GM12872 (cell line): ENCODE measurements at regions not wholly inside any gene's neighbourhood (a gene's known extent, or its start where the extent isn't known, plus 50 kb on each side); places are given as distances from the start of the nearest gene placed in this dataset.

Experiments
- CTCF ChIP-seq: IDR thresholded peaks from 3 replicates; pipeline ENCODE4 v1.5.1; 2011; ENCODE audit warnings: low read depth, mild to moderate bottlenecking, low read length, moderate library complexity; ENCODE audit not compliant: insufficient read depth

- TF ChIP-seq CTCF = no peak
Observed at GRCh38 chr13:87872813-87873212, 201.6 kb downstream of the SLITRK5 start.

- no peak for TF ChIP-seq CTCF
Observed at GRCh38 chr13:87877477-87877876, 206.3 kb downstream of the SLITRK5 start.

- TF ChIP-seq CTCF = no peak
Observed at GRCh38 chr13:87878706-87879105, 207.5 kb downstream of the SLITRK5 start.

GRCh38 chr13:87884884-87885283 is 213.7 kb downstream of the SLITRK5 start:
- TF ChIP-seq CTCF = no peak

GRCh38 chr13:87887459-87888123 is 216.4 kb downstream of the SLITRK5 start:
- no peak for TF ChIP-seq CTCF

GRCh38 chr13:87889254-87889653 is 218.1 kb downstream of the SLITRK5 start:
- no peak for TF ChIP-seq CTCF

- TF ChIP-seq CTCF = no peak
Observed at GRCh38 chr13:87893186-87893585, 222.0 kb downstream of the SLITRK5 start.

- no peak for TF ChIP-seq CTCF
Observed at GRCh38 chr13:87894059-87894458, 222.9 kb downstream of the SLITRK5 start.
